ENCODE measurements at regions not wholly inside any gene's neighbourhood (a gene's known extent, or its start where the extent isn't known, plus 50 kb on each side); places are given as distances from the start of the nearest gene placed in this dataset.

GRCh38 chr10:130804778-130805634 is 506.5 kb downstream of the TCERG1L start:
- TF ChIP-seq CTCF (optimal IDR thresholded peaks at IDR 0.05 in 1 of 3, IDR thresholded peaks at IDR 0.05 in 1 of 3, conservative IDR thresholded peaks at IDR 0.05 in 1 of 3; ENCODE audit: extremely low read depth in 1 of 3, insufficient read depth in 2 of 3, low read length in 3 of 3) (no peak), EZH2 (IDR thresholded peaks at IDR 0.05; ENCODE audit: low read length) (no peak)
